Fibroblast of lung (primary cell): ENCODE measurements at regions not wholly inside any gene's neighbourhood (a gene's known extent, or its start where the extent isn't known, plus 50 kb on each side); places are given as distances from the start of the nearest gene placed in this dataset.

Experiments used
- DNase-seq, 2 donors: peaks; one replicate each; pipeline versions ENCODE4 v3.0.0 to v3.0.0-alpha.2; 2010; ENCODE audit warnings: low read depth in 2 of 2
- H2AFZ ChIP-seq: 2 replicates; pipeline ENCODE4 v1.5.1; 2012; ENCODE audit warnings: low read length, control low read depth, inconsistent platforms
- H3K27ac ChIP-seq: 2 replicates; pipeline ENCODE4 v1.5.1; 2011; ENCODE audit warnings: low read length, control low read depth; ENCODE audit not compliant: insufficient read depth
- H3K27me3 ChIP-seq: 2 replicates; pipeline ENCODE4 v1.5.1; 2011; ENCODE audit warnings: mild to moderate bottlenecking, low read length; ENCODE audit not compliant: control insufficient read depth, insufficient read depth
- H3K36me3 ChIP-seq: 2 replicates; pipeline ENCODE4 v1.5.1; 2011; ENCODE audit warnings: low read length; ENCODE audit not compliant: control insufficient read depth, insufficient read depth
- H3K4me1 ChIP-seq: 2 replicates; pipeline ENCODE4 v1.5.1; 2011; ENCODE audit warnings: low read length; ENCODE audit not compliant: control insufficient read depth, insufficient read depth; ENCODE audit errors: extremely low read depth
- H3K4me2 ChIP-seq: 2 replicates; pipeline ENCODE4 v1.5.1; 2011; ENCODE audit warnings: low read length, control low read depth; ENCODE audit not compliant: insufficient read depth; ENCODE audit errors: extremely low read depth
- H3K4me3 ChIP-seq, 4 experiments: fragments of 200-600 bp in 1 of 4; sonication (generic) in 1 of 4; replicated peaks in 1 of 4; 2 replicates each; pipeline ENCODE4 v1.5.1; 2011 to 2016; ENCODE audit warnings: low read length in 4 of 4, low read depth in 3 of 4, mild to moderate bottlenecking in 3 of 4, control low read depth in 2 of 4, inconsistent platforms in 1 of 4, mixed read lengths in 1 of 4; ENCODE audit not compliant: insufficient read depth in 1 of 4; ENCODE audit errors: control extremely low read depth in 1 of 4
- H3K79me2 ChIP-seq: 2 replicates; pipeline ENCODE4 v1.5.1; 2012; ENCODE audit warnings: mild to moderate bottlenecking, low read length, inconsistent platforms; ENCODE audit not compliant: control insufficient read depth, insufficient read depth
- H3K9ac ChIP-seq: 2 replicates; pipeline ENCODE4 v1.5.1; 2011; ENCODE audit warnings: mild to moderate bottlenecking, low read length, control low read depth; ENCODE audit not compliant: insufficient read depth
- H3K9me3 ChIP-seq: 2 replicates; pipeline ENCODE4 v1.5.1; 2012; ENCODE audit warnings: low read depth, low read length; ENCODE audit not compliant: control insufficient read depth, insufficient read depth
- H4K20me1 ChIP-seq: 2 replicates; pipeline ENCODE4 v1.5.1; 2011; ENCODE audit warnings: low read length; ENCODE audit not compliant: control insufficient read depth, insufficient read depth; ENCODE audit errors: extremely low read depth
- EZH2 ChIP-seq: IDR thresholded peaks from 2 replicates; pipeline ENCODE4 v1.5.1; 2012; ENCODE audit warnings: low read length, control low read depth, mild to moderate bottlenecking; ENCODE audit errors: missing control alignments
- TF ChIP-seq, protein P1 (sequence below), 2 donors: IDR thresholded peaks in 1 of 2; conservative IDR thresholded peaks in 1 of 2; 1 replicate in 1 of 2; 2 replicates in 1 of 2; pipeline ENCODE4 v1.5.1; 2011 to 2012; ENCODE audit warnings: low read length in 2 of 2, control low read depth in 1 of 2, inconsistent platforms in 1 of 2, low read depth in 1 of 2, mild to moderate bottlenecking in 1 of 2

- DNase-seq = peak; percentile 87 to 89
- no peak for TF ChIP-seq EZH2
- TF ChIP-seq, protein P1, sequence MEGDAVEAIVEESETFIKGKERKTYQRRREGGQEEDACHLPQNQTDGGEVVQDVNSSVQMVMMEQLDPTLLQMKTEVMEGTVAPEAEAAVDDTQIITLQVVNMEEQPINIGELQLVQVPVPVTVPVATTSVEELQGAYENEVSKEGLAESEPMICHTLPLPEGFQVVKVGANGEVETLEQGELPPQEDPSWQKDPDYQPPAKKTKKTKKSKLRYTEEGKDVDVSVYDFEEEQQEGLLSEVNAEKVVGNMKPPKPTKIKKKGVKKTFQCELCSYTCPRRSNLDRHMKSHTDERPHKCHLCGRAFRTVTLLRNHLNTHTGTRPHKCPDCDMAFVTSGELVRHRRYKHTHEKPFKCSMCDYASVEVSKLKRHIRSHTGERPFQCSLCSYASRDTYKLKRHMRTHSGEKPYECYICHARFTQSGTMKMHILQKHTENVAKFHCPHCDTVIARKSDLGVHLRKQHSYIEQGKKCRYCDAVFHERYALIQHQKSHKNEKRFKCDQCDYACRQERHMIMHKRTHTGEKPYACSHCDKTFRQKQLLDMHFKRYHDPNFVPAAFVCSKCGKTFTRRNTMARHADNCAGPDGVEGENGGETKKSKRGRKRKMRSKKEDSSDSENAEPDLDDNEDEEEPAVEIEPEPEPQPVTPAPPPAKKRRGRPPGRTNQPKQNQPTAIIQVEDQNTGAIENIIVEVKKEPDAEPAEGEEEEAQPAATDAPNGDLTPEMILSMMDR (conservative IDR thresholded peaks at IDR 0.05 in 1 of 2, IDR thresholded peaks at IDR 0.05 in 1 of 2; ENCODE audit: low read depth in 1 of 2, low read length in 2 of 2) = no peak
- Histone ChIP-seq H3K4me2 (no peak overlapping the region), H3K36me3 (no peaks in the 10 kb centered on the region), H3K4me3 (no peak overlapping the region), H4K20me1 (no peaks in the 10 kb centered on the region), H2AFZ (no peak overlapping the region), H3K27me3 (no peaks in the 10 kb centered on the region), H3K9me3 (no peaks in the 10 kb centered on the region), H3K4me1 (no peaks in the 10 kb centered on the region), H3K27ac (no peak overlapping the region), H3K79me2 (no peaks in the 10 kb centered on the region), H3K9ac (no peak overlapping the region)
Measured at GRCh38 chr6:16849280-16849987, 88.2 kb upstream of the ATXN1 start.

DNA sequence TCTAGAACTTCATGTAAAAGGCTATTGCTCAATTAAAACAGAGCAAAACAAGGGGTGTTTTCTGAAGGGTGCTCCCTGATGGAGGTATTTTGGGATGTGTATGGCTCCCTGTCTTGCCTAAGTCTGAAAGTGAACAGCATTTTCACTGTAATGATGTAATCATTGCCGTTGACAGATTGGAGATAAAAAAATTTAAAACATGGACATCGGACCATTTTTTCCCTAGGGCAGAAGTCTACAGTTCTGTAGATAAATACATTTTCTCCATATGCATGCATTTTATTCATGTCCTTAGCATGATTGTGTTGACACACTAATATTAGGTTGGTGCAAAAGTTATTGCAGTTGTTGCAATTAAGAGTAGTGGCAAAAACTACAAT is 85.1 kb upstream of the ATXN1 start:
- Histone ChIP-seq H3K4me1 (no peaks in the 10 kb centered on the region), H3K27ac (no peak overlapping the region), H3K9me3 (no peaks in the 10 kb centered on the region), H3K36me3 (no peaks in the 10 kb centered on the region), H2AFZ (no peak overlapping the region), H3K4me2 (no peak overlapping the region), H3K27me3 (no peaks in the 10 kb centered on the region), H4K20me1 (no peaks in the 10 kb centered on the region), H3K4me3 (no peak overlapping the region), H3K9ac (no peak overlapping the region), H3K79me2 (no peaks in the 10 kb centered on the region)
- no peak for DNase-seq
- TF ChIP-seq, protein P1 (conservative IDR thresholded peaks at IDR 0.05 in 1 of 2, IDR thresholded peaks at IDR 0.05 in 1 of 2; ENCODE audit: low read depth in 1 of 2, low read length in 2 of 2) = no peak
- no peak for TF ChIP-seq EZH2

GRCh38 chr6:16844183-16844582 is 82.9 kb upstream of the ATXN1 start:
- Histone ChIP-seq H3K4me1 (no peaks in the 10 kb centered on the region), H3K27ac (no peak overlapping the region), H3K36me3 (no peaks in the 10 kb centered on the region), H3K9me3 (no peaks in the 10 kb centered on the region), H3K27me3 (no peaks in the 10 kb centered on the region), H2AFZ (no peak overlapping the region), H3K79me2 (no peaks in the 10 kb centered on the region), H3K4me3 (no peak overlapping the region), H3K4me2 (no peak overlapping the region), H3K9ac (no peak overlapping the region), H4K20me1 (no peaks in the 10 kb centered on the region)
- peak in 1 of 2 donors; percentile 59 for DNase-seq
- TF ChIP-seq, protein P1 (conservative IDR thresholded peaks at IDR 0.05 in 1 of 2, IDR thresholded peaks at IDR 0.05 in 1 of 2; ENCODE audit: low read depth in 1 of 2, low read length in 2 of 2) = no peak
- TF ChIP-seq EZH2 = no peak
